ENCODE measurements at regions not wholly inside any gene's neighbourhood (a gene's known extent, or its start where the extent isn't known, plus 50 kb on each side); places are given as distances from the start of the nearest gene placed in this dataset.

DNA sequence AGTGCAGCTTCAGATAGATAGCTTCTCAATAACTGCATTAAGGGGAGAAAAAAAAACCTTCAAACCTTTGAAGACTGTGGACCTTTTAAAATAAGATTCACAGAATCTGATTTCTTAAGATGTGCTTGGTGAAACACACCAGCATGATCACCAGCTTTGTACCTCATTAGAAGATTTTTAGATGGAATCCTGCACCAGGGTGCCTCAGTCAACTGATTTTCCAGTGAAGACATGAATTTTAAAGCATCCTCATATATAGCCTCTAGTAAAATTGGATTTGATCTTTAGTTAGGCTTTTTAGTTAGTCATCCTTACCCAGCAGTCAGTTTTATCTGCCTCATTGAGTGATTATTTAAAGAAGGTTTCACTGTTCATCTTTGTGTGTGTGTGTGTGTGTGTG, 208.6 kb upstream of the DEPDC1 start:
- no peak overlapping the region for H3K27ac ChIP-seq
- H3K36me3 ChIP-seq = no peaks in the 10 kb centered on the region
- no peaks in the 10 kb centered on the region for H3K27me3 ChIP-seq
- H3K9me3 ChIP-seq = no peaks in the 10 kb centered on the region
- no peaks in the 10 kb centered on the region for H3K4me1 ChIP-seq
- in situ Hi-C loops (cut with MboI; ENCODE audit: low sequenced_read_pairs in 4 of 4) = no loop called here
- TF ChIP-seq POLR2A (IDR thresholded peaks at IDR 0.05) = no peak
- TF ChIP-seq, protein P1, sequence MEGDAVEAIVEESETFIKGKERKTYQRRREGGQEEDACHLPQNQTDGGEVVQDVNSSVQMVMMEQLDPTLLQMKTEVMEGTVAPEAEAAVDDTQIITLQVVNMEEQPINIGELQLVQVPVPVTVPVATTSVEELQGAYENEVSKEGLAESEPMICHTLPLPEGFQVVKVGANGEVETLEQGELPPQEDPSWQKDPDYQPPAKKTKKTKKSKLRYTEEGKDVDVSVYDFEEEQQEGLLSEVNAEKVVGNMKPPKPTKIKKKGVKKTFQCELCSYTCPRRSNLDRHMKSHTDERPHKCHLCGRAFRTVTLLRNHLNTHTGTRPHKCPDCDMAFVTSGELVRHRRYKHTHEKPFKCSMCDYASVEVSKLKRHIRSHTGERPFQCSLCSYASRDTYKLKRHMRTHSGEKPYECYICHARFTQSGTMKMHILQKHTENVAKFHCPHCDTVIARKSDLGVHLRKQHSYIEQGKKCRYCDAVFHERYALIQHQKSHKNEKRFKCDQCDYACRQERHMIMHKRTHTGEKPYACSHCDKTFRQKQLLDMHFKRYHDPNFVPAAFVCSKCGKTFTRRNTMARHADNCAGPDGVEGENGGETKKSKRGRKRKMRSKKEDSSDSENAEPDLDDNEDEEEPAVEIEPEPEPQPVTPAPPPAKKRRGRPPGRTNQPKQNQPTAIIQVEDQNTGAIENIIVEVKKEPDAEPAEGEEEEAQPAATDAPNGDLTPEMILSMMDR (IDR thresholded peaks at IDR 0.05 in 4 of 5, conservative IDR thresholded peaks at IDR 0.05 in 1 of 5) = no peak
- H3K4me3 ChIP-seq = no peak overlapping the region
- ATAC-seq (no peak), DNase-seq (no peak)
- intact Hi-C loops (cut with DNase I; ENCODE audit: low total_unique reads) = no loop called here

DNA sequence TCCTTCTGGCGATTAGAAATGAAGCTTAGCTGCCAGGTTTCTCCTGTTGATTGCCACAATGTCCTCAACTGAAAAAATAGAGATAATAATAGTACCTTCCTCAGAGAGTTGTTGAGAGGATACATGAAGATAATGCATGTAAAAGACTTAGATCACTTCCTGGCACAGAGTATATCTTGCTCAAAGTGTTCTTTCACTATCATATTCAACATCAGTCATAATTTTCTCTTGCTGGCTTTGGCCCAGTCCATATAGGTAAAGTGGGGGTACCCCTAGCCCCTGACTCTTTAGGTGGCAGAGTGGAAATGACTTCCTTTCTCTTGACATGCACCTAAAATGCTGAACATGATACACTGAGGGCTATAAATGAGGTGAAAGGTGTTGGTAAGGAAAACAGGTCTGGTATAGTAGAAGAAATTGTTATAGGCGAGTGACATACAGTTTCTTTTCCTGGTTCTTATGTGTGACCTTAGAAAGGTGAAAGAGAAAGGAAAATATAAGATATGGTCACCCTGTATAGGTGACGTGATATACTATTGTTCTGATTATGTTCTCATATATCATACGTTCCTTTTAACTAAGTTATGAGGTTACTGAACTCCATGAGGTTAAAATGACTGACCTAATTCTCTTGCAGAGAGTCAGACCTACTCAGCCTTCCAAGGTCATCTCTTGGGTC, 209.9 kb upstream of the DEPDC1 start:
- no peak for TF ChIP-seq POLR2A (IDR thresholded peaks at IDR 0.05)
- TF ChIP-seq, protein P1 (IDR thresholded peaks at IDR 0.05 in 4 of 5, conservative IDR thresholded peaks at IDR 0.05 in 1 of 5) = no peak
- DNase-seq = no peak
- no peaks in the 10 kb centered on the region for H3K36me3 ChIP-seq
- intact Hi-C loops (cut with DNase I; ENCODE audit: low total_unique reads) (no loop called here), in situ Hi-C loops (cut with MboI; ENCODE audit: low sequenced_read_pairs in 4 of 4) (no loop called here)
- H3K27ac ChIP-seq = no peak overlapping the region
- H3K4me1 ChIP-seq = no peaks in the 10 kb centered on the region
- H3K4me3 ChIP-seq = no peak overlapping the region
- no peaks in the 10 kb centered on the region for H3K27me3 ChIP-seq
- no peaks in the 10 kb centered on the region for H3K9me3 ChIP-seq
- no peak for ATAC-seq

DNA sequence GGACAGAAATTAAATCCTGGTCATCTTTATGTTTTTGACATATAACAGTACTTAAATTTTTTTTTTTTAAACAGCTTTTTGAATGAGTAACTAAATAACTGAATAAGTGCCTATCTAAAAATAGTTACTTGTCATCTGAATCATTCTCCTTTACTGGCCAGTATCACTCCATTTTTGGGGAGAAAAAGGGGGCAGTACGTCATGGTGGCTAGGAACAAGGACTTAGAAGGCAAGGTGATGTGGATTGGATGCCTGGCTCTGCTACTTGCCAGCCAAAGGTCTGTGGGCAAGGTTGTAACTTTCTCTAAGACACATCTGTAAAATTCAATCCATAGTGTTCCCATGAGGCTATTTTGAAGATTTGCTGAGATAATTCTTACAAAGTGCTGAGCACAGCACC, 220.4 kb upstream of the DEPDC1 start:
- in situ Hi-C loops (cut with MboI; ENCODE audit: low sequenced_read_pairs in 4 of 4) = no loop called here
- H3K9me3 ChIP-seq = no peaks in the 10 kb centered on the region
- no peaks in the 10 kb centered on the region for H3K36me3 ChIP-seq
- no peak for DNase-seq
- intact Hi-C loops (cut with DNase I; ENCODE audit: low total_unique reads) = no loop called here
- TF ChIP-seq, protein P1 (IDR thresholded peaks at IDR 0.05 in 4 of 5, conservative IDR thresholded peaks at IDR 0.05 in 1 of 5) = no peak
- no peak for TF ChIP-seq POLR2A (IDR thresholded peaks at IDR 0.05)
- no peak overlapping the region for H3K27ac ChIP-seq
- no peaks in the 10 kb centered on the region for H3K4me1 ChIP-seq
- ATAC-seq = no peak
- no peak overlapping the region for H3K4me3 ChIP-seq
- H3K27me3 ChIP-seq = no peaks in the 10 kb centered on the region

DNA sequence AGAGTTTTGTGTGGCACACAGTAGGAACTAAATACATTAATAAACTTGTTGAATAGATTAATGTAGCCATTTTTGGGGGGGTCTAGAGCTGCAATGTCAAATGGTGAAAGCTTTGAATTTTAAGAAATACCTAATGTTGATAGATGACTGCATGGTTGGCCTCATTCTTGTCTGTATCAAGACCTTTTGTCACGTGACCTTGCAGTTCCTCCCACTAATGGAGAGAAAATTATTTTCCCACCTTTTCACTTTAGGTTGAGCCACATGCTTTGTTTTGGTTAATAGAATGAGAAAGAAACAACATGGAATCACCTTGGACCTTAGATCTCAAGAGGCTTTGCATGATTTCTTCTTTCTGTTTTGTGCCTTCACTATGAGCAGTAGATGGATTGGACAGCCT, 223.6 kb upstream of the DEPDC1 start:
- TF ChIP-seq POLR2A (IDR thresholded peaks at IDR 0.05) = no peak
- TF ChIP-seq, protein P1 (IDR thresholded peaks at IDR 0.05 in 4 of 5, conservative IDR thresholded peaks at IDR 0.05 in 1 of 5) = no peak
- Histone ChIP-seq H3K9me3 (no peaks in the 10 kb centered on the region), H3K4me1 (no peaks in the 10 kb centered on the region), H3K4me3 (no peak overlapping the region), H3K36me3 (no peaks in the 10 kb centered on the region), H3K27me3 (no peaks in the 10 kb centered on the region), H3K27ac (no peak overlapping the region)
- in situ Hi-C loops (cut with MboI; ENCODE audit: low sequenced_read_pairs in 4 of 4) (no loop called here), intact Hi-C loops (cut with DNase I; ENCODE audit: low total_unique reads) (no loop called here)
- no peak for ATAC-seq
- no peak for DNase-seq

DNA sequence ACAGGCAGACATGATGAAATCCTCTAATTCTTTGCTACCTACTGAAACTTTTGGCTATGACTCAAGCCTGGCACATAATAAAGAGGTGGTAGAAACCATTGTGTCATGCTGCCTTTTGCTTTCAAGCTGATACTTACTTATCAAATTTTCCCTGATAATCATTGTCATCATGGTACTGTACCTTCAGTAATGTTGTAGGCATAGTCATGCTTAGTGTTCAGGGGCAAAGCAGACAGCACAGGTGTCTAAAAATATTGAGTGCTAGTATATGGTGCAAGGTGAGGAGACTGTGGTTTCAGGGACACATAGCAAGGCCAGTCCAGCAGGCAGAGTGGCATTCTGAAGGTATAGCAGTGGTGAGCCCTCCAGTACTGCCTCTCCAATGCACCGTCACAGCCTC, 226.9 kb upstream of the DEPDC1 start:
- H3K27ac ChIP-seq = no peak overlapping the region
- no peaks in the 10 kb centered on the region for H3K27me3 ChIP-seq
- intact Hi-C loops (cut with DNase I; ENCODE audit: low total_unique reads) (no loop called here), in situ Hi-C loops (cut with MboI; ENCODE audit: low sequenced_read_pairs in 4 of 4) (no loop called here)
- ATAC-seq (no peak), DNase-seq (no peak)
- no peak for TF ChIP-seq POLR2A (IDR thresholded peaks at IDR 0.05)
- TF ChIP-seq, protein P1 (IDR thresholded peaks at IDR 0.05 in 4 of 5, conservative IDR thresholded peaks at IDR 0.05 in 1 of 5) = no peak
- H3K4me1 ChIP-seq = no peaks in the 10 kb centered on the region
- H3K36me3 ChIP-seq = no peaks in the 10 kb centered on the region
- H3K9me3 ChIP-seq = no peaks in the 10 kb centered on the region
- no peak overlapping the region for H3K4me3 ChIP-seq

Measured in gastrocnemius medialis (tissue), 4 donors.